ENCODE measurements at regions not wholly inside any gene's neighbourhood (a gene's known extent, or its start where the extent isn't known, plus 50 kb on each side); places are given as distances from the start of the nearest gene placed in this dataset.

DNA sequence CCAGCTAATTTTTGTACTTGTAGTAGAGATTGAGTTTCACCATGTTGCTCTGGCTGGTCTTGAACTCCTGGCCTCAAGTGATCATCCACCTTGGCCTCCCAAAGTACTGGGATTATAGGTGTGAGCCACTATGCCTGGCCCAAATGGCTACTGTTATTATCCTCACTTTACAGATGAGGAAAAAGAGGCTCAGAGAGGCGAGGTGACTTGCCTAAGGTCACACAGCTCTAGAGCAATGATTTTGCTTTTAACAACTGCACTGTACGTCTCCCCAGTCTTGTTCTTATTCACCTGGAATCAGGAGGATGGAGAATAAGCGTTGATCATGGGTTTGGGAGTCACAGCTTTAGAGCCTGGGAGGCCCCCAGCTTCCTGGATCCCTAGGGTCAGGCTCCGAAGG is 69.8 kb upstream of the NCOR2 start:
- TF ChIP-seq, protein P1, sequence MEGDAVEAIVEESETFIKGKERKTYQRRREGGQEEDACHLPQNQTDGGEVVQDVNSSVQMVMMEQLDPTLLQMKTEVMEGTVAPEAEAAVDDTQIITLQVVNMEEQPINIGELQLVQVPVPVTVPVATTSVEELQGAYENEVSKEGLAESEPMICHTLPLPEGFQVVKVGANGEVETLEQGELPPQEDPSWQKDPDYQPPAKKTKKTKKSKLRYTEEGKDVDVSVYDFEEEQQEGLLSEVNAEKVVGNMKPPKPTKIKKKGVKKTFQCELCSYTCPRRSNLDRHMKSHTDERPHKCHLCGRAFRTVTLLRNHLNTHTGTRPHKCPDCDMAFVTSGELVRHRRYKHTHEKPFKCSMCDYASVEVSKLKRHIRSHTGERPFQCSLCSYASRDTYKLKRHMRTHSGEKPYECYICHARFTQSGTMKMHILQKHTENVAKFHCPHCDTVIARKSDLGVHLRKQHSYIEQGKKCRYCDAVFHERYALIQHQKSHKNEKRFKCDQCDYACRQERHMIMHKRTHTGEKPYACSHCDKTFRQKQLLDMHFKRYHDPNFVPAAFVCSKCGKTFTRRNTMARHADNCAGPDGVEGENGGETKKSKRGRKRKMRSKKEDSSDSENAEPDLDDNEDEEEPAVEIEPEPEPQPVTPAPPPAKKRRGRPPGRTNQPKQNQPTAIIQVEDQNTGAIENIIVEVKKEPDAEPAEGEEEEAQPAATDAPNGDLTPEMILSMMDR (conservative IDR thresholded peaks at IDR 0.05; ENCODE audit: low read depth, low read length) = no peak
- DNase-seq (ENCODE audit: low read depth) = no peak
- H3K4me3 ChIP-seq (ENCODE audit: low read depth, low read length) = no peak overlapping the region

DNA sequence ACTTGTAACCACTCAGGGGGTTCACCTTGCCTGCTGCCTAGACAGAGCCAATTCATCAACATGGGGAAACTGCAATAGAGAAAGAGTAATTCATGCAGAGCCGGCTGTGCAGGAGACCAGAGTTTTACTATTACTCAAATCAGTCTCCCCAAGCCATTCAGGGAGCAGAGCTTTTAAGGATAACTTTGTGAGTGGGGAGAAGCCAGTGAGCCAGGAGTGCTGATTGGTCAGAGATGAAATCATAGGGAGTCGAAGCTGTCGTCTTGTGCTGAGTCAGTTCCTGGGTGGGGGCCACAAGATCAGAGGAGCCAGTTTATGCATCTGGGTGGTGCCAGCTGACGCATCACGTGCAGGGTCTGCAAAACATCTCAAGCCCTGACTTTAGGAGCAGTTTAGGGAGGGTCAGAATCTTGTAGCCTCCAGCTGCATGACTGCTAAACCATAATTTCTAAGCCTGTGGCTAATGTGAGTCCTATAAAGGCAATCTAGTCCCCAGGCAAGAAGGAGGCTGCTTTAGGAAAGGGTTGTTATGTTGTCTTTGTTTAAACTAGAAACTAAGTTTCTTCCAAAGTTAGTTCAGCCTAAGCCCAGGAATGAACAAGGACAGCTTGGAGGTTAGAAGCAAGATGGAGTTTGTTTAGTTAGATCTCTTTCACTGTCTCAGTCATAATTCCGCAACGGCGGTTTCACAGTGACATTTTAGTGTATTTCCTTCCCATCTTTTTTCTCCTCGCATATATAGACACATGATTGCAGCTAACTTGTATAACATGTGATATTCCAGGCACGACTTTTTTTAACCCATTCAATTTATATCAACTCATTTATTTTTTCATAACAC is 68.9 kb upstream of the NCOR2 start:
- TF ChIP-seq, protein P1 (conservative IDR thresholded peaks at IDR 0.05; ENCODE audit: low read depth, low read length) = no peak
- peak; percentile 57 for DNase-seq (ENCODE audit: low read depth)
- H3K4me3 ChIP-seq (ENCODE audit: low read depth, low read length) = no peak overlapping the region

DNA sequence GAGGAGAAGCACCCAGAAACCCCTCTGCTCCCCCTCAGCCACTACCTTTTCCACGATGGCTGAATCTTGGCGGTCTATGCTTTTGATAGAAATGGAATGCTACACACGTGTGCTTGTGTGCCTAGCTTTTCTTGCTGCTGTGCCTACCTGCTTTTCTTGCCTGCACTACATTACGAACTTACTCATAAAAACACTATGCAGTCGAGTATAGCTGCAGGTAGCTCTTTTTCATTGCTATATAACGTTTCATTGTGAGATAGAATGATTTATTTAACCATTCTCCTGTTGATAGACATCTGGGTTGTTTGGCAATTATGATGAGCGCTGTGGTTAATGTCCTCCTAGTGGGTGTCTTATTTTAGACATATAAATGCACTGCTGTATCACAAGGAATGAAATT is 67.9 kb upstream of the NCOR2 start:
- TF ChIP-seq, protein P1 (conservative IDR thresholded peaks at IDR 0.05; ENCODE audit: low read depth, low read length) = no peak
- no peak for DNase-seq (ENCODE audit: low read depth)

DNA sequence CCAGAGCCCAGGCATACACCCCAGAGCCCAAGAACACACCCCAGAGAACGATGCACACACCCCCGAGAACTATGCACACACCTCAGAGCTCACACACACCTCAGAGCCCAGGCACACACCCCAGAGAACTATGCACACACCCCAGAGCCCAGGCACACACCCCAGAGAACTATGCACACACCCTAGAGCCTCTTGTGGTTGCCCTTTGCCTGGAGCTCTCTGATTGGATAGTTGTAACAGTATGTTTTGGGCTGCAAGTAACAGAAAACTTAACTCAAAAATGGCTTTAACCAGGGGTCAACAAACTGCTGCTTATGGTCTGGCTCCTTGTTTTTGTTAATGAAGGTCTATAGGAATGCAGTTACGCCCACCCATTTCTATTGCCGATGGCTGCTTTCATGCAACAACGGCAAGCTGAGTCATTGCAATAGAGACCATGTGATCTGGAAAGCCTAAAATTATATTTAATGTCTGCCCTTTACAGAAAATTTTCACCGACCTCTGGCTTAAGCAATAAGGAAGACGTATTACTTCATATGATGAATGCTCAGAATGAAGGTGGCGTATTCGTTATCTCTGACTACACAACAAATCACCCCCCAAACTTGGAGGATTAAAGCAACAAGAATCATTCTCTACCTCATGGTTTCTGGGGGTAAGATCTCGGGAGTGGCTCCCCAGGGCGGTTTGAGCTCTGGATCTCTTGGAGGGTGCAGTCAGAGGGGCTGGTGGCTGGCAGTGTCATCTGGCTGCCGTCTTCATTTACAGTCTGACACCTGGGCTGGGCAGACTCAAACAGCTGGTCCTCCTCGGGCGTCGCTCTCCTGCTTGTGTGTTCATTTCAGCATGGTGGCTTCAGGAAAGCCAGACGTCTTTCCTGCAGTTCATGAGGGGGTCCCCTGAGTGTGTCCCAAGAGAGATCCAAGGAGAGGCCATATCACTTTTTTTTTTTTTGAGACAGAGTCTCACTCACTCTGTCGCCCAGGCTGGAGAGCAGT is 66.3 kb upstream of the NCOR2 start:
- TF ChIP-seq, protein P1 (conservative IDR thresholded peaks at IDR 0.05; ENCODE audit: low read depth, low read length) = no peak
- no peak overlapping the region for H3K4me3 ChIP-seq (ENCODE audit: low read depth, low read length)
- peak; percentile 78 for DNase-seq (ENCODE audit: low read depth)

More for the DNA sequence above, 67.9 kb upstream of the NCOR2 start:
- H3K4me3 ChIP-seq (ENCODE audit: low read depth, low read length) = no peak overlapping the region

DNA sequence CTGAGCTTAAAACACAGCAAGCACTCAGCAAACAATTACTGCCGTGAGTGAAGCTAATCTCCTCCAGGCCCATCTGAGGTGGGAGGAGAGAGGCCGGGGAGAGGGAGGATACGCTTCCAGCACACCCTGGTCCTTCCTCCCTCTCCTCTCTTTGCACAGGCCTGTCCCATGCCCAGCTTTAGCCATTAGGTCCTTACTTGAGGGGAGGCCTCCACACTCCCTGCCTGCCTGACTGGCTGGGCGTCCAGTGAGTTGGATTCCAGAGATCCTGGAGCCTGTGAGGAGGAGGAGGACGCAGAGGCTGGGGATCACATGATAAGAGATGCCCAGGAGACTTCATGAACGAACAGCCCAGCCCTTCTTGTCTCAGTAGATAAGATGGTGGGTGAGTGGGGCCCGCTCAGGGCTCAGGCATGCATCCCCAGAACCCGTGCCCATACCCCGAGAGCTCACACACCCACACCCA is 65.1 kb upstream of the NCOR2 start:
- H3K4me3 ChIP-seq (ENCODE audit: low read depth, low read length) = no peak overlapping the region
- TF ChIP-seq, protein P1 (conservative IDR thresholded peaks at IDR 0.05; ENCODE audit: low read depth, low read length) = no peak
- no peak for DNase-seq (ENCODE audit: low read depth)

DNA sequence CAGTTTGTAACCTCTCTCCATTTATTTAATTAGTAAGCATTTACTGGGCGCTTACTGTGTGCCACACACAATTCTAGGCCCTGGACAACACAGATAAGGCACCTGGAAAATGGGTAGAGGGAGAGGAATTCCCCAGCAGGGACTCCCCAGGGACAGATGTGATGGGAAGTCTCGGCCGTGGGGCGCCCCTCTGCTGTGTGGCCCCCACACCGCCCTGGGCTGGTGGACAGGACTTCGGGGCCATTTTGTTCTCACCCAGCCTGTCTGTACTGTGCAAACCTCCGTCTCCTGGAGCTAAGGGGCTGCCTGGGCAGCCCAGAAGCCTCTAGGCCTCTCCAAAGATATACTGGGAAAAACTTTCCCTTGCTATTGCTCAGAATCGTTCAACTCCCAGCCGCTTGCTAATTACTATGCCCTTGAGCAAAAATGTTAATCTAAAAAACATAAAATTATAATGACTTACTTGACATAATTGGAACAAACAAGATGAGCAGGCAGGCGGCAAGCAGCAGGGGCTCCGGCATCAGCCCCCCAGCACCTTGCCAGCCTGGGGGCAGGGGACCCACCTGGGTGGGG is 64.4 kb upstream of the NCOR2 start:
- DNase-seq (ENCODE audit: low read depth) = no peak
- TF ChIP-seq, protein P1 (conservative IDR thresholded peaks at IDR 0.05; ENCODE audit: low read depth, low read length) = no peak
- H3K4me3 ChIP-seq (ENCODE audit: low read depth, low read length) = no peak overlapping the region
